IMR-90 (cell line): ENCODE measurements at regions not wholly inside any gene's neighbourhood (a gene's known extent, or its start where the extent isn't known, plus 50 kb on each side); places are given as distances from the start of the nearest gene placed in this dataset.

Source experiments
- ATAC-seq: fragments of 200-7000 bp; cut with Tn5 transposase; 2 replicates; pipeline ENCODE4 v1.9.1; 2020; ENCODE audit warnings: low read depth, mild to moderate bottlenecking, moderate library complexity
- BruUV-seq: library from RNA; stranded (reverse); fragments of 400-500 nt; replicated peaks from 2 replicates; lab custom pipeline; 2021; lab: Mats Ljungman, UMichigan
- CTCF ChIA-PET: fragments of 300-600 bp; formaldehyde crosslinking; extraction: SDS; loops from one replicate; lab custom pipeline; 2021; ENCODE audit warnings: antibody characterized with exemption; lab: Yijun Ruan, JAX
- POLR2A ChIA-PET: fragments of 300-600 bp; sonication (Branson Sonifier 250); formaldehyde crosslinking; loops from one replicate; lab custom pipeline; 2022; ENCODE audit warnings: antibody characterized with exemption; ENCODE audit not compliant: unreplicated experiment; lab: Charles Lee
- DNase-seq: peaks from one replicate; pipeline ENCODE4 v3.0.0; 2013
- H2AFZ ChIP-seq: replicated peaks from 2 replicates; pipeline ENCODE3; 2013; ENCODE audit warnings: low read length, mild to moderate bottlenecking; ENCODE audit not compliant: poor library complexity
- H2AK5ac ChIP-seq: 2 replicates; pipeline ENCODE4 v1.6.1; 2013; ENCODE audit warnings: low read depth, low read length, inconsistent platforms
- H2AK9ac ChIP-seq: replicated peaks from 2 replicates; pipeline ENCODE3; 2013; ENCODE audit warnings: mild to moderate bottlenecking, low read depth, low read length, moderate library complexity; ENCODE audit not compliant: poor library complexity
- H2BK120ac ChIP-seq: 2 replicates; pipeline ENCODE4 v1.6.1; 2013; ENCODE audit warnings: low read depth, low read length, inconsistent platforms
- H2BK15ac ChIP-seq: 3 replicates; pipeline ENCODE4 v1.6.1; 2013; ENCODE audit warnings: low read depth, low read length, inconsistent platforms
- H2BK20ac ChIP-seq: 2 replicates; pipeline ENCODE4 v1.6.1; 2013; ENCODE audit warnings: low read depth, mild to moderate bottlenecking, inconsistent platforms, low read length, moderate library complexity
- H2BK5ac ChIP-seq: 2 replicates; pipeline ENCODE4 v1.6.1; 2013; ENCODE audit warnings: mild to moderate bottlenecking, low read depth, low read length, inconsistent platforms; ENCODE audit not compliant: poor library complexity, severe bottlenecking
- H3K14ac ChIP-seq: replicated peaks from 2 replicates; pipeline ENCODE4 v1.6.1; 2013; ENCODE audit warnings: low read depth, low read length, inconsistent platforms
- H3K18ac ChIP-seq: 2 replicates; pipeline ENCODE4 v1.6.1; 2013; ENCODE audit warnings: low read depth, low read length, control low read depth
- H3K23ac ChIP-seq: 2 replicates; pipeline ENCODE4 v1.6.1; 2013; ENCODE audit warnings: low read depth, low read length, inconsistent platforms
- H3K27ac ChIP-seq: 2 replicates; pipeline ENCODE4 v1.5.1; 2013; ENCODE audit warnings: mild to moderate bottlenecking, control low read depth, low read length; ENCODE audit not compliant: insufficient read depth
- H3K27me3 ChIP-seq: 2 replicates; pipeline ENCODE4 v1.6.1; 2013; ENCODE audit warnings: low read length; ENCODE audit not compliant: control insufficient read depth, insufficient read depth
- H3K36me3 ChIP-seq: 2 replicates; pipeline ENCODE4 v1.6.1; 2013; ENCODE audit warnings: low read length, mixed read lengths; ENCODE audit not compliant: control insufficient read depth, insufficient read depth
- H3K4ac ChIP-seq: 2 replicates; pipeline ENCODE4 v1.6.1; 2013; ENCODE audit warnings: low read depth, low read length, inconsistent platforms
- H3K4me1 ChIP-seq: 2 replicates; pipeline ENCODE4 v1.6.1; 2013; ENCODE audit warnings: low read length, mixed read lengths; ENCODE audit not compliant: control insufficient read depth, insufficient read depth
- H3K4me2 ChIP-seq: 2 replicates; pipeline ENCODE4 v1.6.1; 2013; ENCODE audit warnings: low read depth, mild to moderate bottlenecking, control low read depth, low read length, moderate library complexity
- H3K4me3 ChIP-seq: 2 replicates; pipeline ENCODE4 v1.5.1; 2013; ENCODE audit warnings: low read depth, mild to moderate bottlenecking, control low read depth, low read length, moderate library complexity; ENCODE audit not compliant: insufficient read depth
- H3K56ac ChIP-seq: 2 replicates; pipeline ENCODE4 v1.6.1; 2013; ENCODE audit warnings: low read length, inconsistent platforms; ENCODE audit not compliant: insufficient read depth; ENCODE audit errors: extremely low read depth
- H3K79me1 ChIP-seq, 2 experiments: 2 replicates each; pipeline ENCODE4 v1.6.1; 2013; ENCODE audit warnings: low read length in 2 of 2, inconsistent platforms in 1 of 2, low read depth in 1 of 2
- H3K9ac ChIP-seq: 2 replicates; pipeline ENCODE4 v1.6.1; 2013; ENCODE audit warnings: low read depth, low read length, control low read depth
- H3K9me1 ChIP-seq: 2 replicates; pipeline ENCODE4 v1.6.1; 2013; ENCODE audit warnings: low read length, inconsistent platforms; ENCODE audit not compliant: insufficient read depth
- H3K9me3 ChIP-seq: 2 replicates; pipeline ENCODE4 v1.6.1; 2013; ENCODE audit warnings: low read length; ENCODE audit not compliant: control insufficient read depth, insufficient read depth
- H4K20me1 ChIP-seq: 2 replicates; pipeline ENCODE4 v1.6.1; 2013; ENCODE audit warnings: low read length, inconsistent platforms; ENCODE audit not compliant: insufficient read depth
- H4K5ac ChIP-seq: 2 replicates; pipeline ENCODE4 v1.6.1; 2013; ENCODE audit warnings: mild to moderate bottlenecking, low read depth, low read length, control low read depth
- H4K8ac ChIP-seq, 2 experiments: 2 replicates each; pipeline ENCODE4 v1.6.1; 2013; ENCODE audit warnings: low read depth in 2 of 2, low read length in 2 of 2, control low read depth in 1 of 2, inconsistent platforms in 1 of 2
- H4K91ac ChIP-seq: 2 replicates; pipeline ENCODE4 v1.6.1; 2013; ENCODE audit warnings: low read depth, low read length, inconsistent platforms; ENCODE audit not compliant: insufficient read depth
- BHLHE40 ChIP-seq: fragments of 150-350 bp; IDR thresholded peaks from 2 replicates; pipeline ENCODE4 v1.6.1; 2016; ENCODE audit warnings: mild to moderate bottlenecking, low read depth, low read length
- CEBPB ChIP-seq: IDR thresholded peaks from 2 replicates; pipeline ENCODE4 v1.6.1; 2012; ENCODE audit warnings: low read depth, low read length, improper control_type of control experiment
- CHD1 ChIP-seq: IDR thresholded peaks from 2 replicates; pipeline ENCODE4 v1.6.1; 2012; ENCODE audit warnings: low read depth, low read length, improper control_type of control experiment
- FOS ChIP-seq: fragments of 150-350 bp; IDR thresholded peaks from 2 replicates; pipeline ENCODE4 v1.6.1; 2016; ENCODE audit warnings: low read depth, low read length
- MAFK ChIP-seq: IDR thresholded peaks from 2 replicates; pipeline ENCODE4 v1.6.1; 2012; ENCODE audit warnings: low read depth, low read length, improper control_type of control experiment
- MAZ ChIP-seq: IDR thresholded peaks from 2 replicates; pipeline ENCODE4 v1.6.1; 2012; ENCODE audit warnings: low read depth, mild to moderate bottlenecking, low read length, improper control_type of control experiment, moderate library complexity, borderline replicate concordance
- MXI1 ChIP-seq: IDR thresholded peaks from 2 replicates; pipeline ENCODE4 v1.6.1; 2012; ENCODE audit warnings: low read depth, mild to moderate bottlenecking, low read length, moderate library complexity, borderline replicate concordance
- POLR2A ChIP-seq: IDR thresholded peaks from 2 replicates; pipeline ENCODE4 v1.6.1; 2012; ENCODE audit warnings: mild to moderate bottlenecking, low read depth, low read length
- RAD21 ChIP-seq: IDR thresholded peaks from 2 replicates; pipeline ENCODE4 v1.6.1; 2012; ENCODE audit warnings: low read length, improper control_type of control experiment
- RCOR1 ChIP-seq: IDR thresholded peaks from 2 replicates; pipeline ENCODE4 v1.6.1; 2012; ENCODE audit warnings: mild to moderate bottlenecking, low read length, improper control_type of control experiment; ENCODE audit not compliant: insufficient replicate concordance
- RFX5 ChIP-seq: IDR thresholded peaks from 2 replicates; pipeline ENCODE4 v1.8.0; 2012; ENCODE audit warnings: low read depth, mild to moderate bottlenecking, low read length, moderate library complexity
- SMC3 ChIP-seq: fragments of 150-350 bp; IDR thresholded peaks from 2 replicates; pipeline ENCODE4 v1.6.1; 2016; ENCODE audit warnings: low read depth, mild to moderate bottlenecking, antibody characterized with exemption, low read length, moderate library complexity
- WGBS, 2 experiments: methylation state at CpG; one replicate each; pipeline versions ENCODE4 v1.1.5 to v1.1.7; 2013; ENCODE audit warnings: missing lambda C conversion rate in 2 of 2; ENCODE audit not compliant: insufficient read length in 1 of 2; ENCODE audit errors: extremely low coverage in 2 of 2; 5-methylcytosine and 5-hydroxymethylcytosine counted together
- dilution Hi-C: fragments of 300-500 bp; cut with HindIII; formaldehyde crosslinking; loops from one replicate; pipeline ENCODE4 v1.14.3; 2018; ENCODE audit warnings: low sequenced_read_pairs; ENCODE audit not compliant: unreplicated experiment
- in situ Hi-C: fragments of 300-500 bp; cut with MboI; formaldehyde crosslinking; loops from 3 replicates; pipeline ENCODE4 v1.14.3; 2019; ENCODE audit warnings: low sequenced_read_pairs, inconsistent platforms, mixed read lengths
- intact Hi-C: fragments of 100-400 bp; cut with micrococcal nuclease; formaldehyde crosslinking; loops from 2 replicates; pipeline ENCODE4 v1.10.0; 2022
- TF ChIP-seq, protein P1 (sequence below): conservative IDR thresholded peaks from 2 replicates; pipeline ENCODE4 v1.5.1; 2012; ENCODE audit warnings: mild to moderate bottlenecking, low read depth, low read length, improper control_type of control experiment
- TF ChIP-seq, protein P2 (sequence below): fragments of 150-350 bp; IDR thresholded peaks from 2 replicates; pipeline ENCODE4 v1.6.1; 2016; ENCODE audit warnings: low read depth, mild to moderate bottlenecking, low read length, moderate library complexity, borderline replicate concordance

- Histone ChIP-seq H3K18ac (no peak overlapping the region), H3K9me3 (no peaks in the 10 kb centered on the region), H3K4ac (no peak overlapping the region), H3K56ac (no peak overlapping the region), H2BK5ac (no peak overlapping the region), H2BK15ac (no peak overlapping the region), H3K9me1 (no peaks in the 10 kb centered on the region), H3K27ac (no peak overlapping the region), H3K23ac (no peak overlapping the region), H3K4me1 (no peaks in the 10 kb centered on the region), H4K8ac (no peak overlapping the region), H2AK5ac (no peak overlapping the region), H3K9ac (no peak overlapping the region), H3K79me1 (no peaks in the 10 kb centered on the region), H4K20me1 (no peaks in the 10 kb centered on the region), H3K14ac (no peak overlapping the region), H2BK120ac (no peak overlapping the region), H4K5ac (no peak overlapping the region), H3K4me2 (no peak overlapping the region), H4K91ac (no peak overlapping the region), H3K27me3 (peaks cover 3% of the 10 kb centered on the region; the same call in 1 of the 2 replicates), H2AK9ac (no peak overlapping the region), H2AFZ (no peak overlapping the region), H3K4me3 (no peak overlapping the region), H3K36me3 (no peaks in the 10 kb centered on the region), H2BK20ac (no peak overlapping the region)
- BruUV-seq, result no TSS peak
- DNase-seq, result no peak
- dilution Hi-C loops, result no loop called here
- in situ Hi-C loops, result no loop called here
- no peak for ATAC-seq
- TF ChIP-seq CHD1 (no peak), MAFK (no peak), FOS (no peak), RCOR1 (no peak), BHLHE40 (no peak), MAZ (no peak), POLR2A (no peak), MXI1 (no peak), CEBPB (no peak), SMC3 (no peak), RAD21 (no peak), RFX5 (no peak)
- TF ChIP-seq, protein P1, sequence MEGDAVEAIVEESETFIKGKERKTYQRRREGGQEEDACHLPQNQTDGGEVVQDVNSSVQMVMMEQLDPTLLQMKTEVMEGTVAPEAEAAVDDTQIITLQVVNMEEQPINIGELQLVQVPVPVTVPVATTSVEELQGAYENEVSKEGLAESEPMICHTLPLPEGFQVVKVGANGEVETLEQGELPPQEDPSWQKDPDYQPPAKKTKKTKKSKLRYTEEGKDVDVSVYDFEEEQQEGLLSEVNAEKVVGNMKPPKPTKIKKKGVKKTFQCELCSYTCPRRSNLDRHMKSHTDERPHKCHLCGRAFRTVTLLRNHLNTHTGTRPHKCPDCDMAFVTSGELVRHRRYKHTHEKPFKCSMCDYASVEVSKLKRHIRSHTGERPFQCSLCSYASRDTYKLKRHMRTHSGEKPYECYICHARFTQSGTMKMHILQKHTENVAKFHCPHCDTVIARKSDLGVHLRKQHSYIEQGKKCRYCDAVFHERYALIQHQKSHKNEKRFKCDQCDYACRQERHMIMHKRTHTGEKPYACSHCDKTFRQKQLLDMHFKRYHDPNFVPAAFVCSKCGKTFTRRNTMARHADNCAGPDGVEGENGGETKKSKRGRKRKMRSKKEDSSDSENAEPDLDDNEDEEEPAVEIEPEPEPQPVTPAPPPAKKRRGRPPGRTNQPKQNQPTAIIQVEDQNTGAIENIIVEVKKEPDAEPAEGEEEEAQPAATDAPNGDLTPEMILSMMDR, result no peak
- TF ChIP-seq, protein P2, sequence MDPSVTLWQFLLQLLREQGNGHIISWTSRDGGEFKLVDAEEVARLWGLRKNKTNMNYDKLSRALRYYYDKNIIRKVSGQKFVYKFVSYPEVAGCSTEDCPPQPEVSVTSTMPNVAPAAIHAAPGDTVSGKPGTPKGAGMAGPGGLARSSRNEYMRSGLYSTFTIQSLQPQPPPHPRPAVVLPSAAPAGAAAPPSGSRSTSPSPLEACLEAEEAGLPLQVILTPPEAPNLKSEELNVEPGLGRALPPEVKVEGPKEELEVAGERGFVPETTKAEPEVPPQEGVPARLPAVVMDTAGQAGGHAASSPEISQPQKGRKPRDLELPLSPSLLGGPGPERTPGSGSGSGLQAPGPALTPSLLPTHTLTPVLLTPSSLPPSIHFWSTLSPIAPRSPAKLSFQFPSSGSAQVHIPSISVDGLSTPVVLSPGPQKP, result no peak
- POLR2A ChIA-PET, result no interaction called here
- 14% methylated on average over 2 of the region's 5 CpGs; no CpG with 5 or more reads in 1 of the 2 experiments for WGBS, 2 experiments
- CTCF ChIA-PET, result no interaction called here
- intact Hi-C loops, result no loop called here
These were observed 209.0 kb downstream of the EN1 start for GRCh38 chr2:118638453-118638852.
